Lung (tissue), 11 donors: ENCODE measurements at regions not wholly inside any gene's neighbourhood (a gene's known extent, or its start where the extent isn't known, plus 50 kb on each side); places are given as distances from the start of the nearest gene placed in this dataset.
A peak's percentile ranks its signal among the peaks of the same experiment; 100 is the strongest.

Experiments used
- ATAC-seq: fragments of 200-7000 bp; cut with Tn5 transposase; one replicate; pipeline ENCODE4 v1.9.1; 2020; ENCODE audit warnings: moderate number of reproducible peaks; ENCODE audit not compliant: insufficient read depth, low FRiP score
- DNase-seq, 3 donors: peaks; one replicate each; pipeline ENCODE4 v3.0.0-alpha.2; 2013 to 2017
- H3K27ac ChIP-seq, 2 donors: one replicate each; pipeline ENCODE4 v1.5.1; 2013; ENCODE audit warnings: mild to moderate bottlenecking in 2 of 2, moderate library complexity in 2 of 2, control low read depth in 1 of 2, inconsistent platforms in 1 of 2, low read depth in 1 of 2, low read length in 1 of 2
- H3K27me3 ChIP-seq, 3 donors: one replicate each; pipeline ENCODE4 v1.5.1; 2013; ENCODE audit warnings: low read length in 2 of 3; ENCODE audit not compliant: control insufficient read depth in 3 of 3, insufficient read depth in 3 of 3
- H3K36me3 ChIP-seq, 4 donors: one replicate each; pipeline ENCODE4 v1.5.1; 2013; ENCODE audit warnings: low read length in 4 of 4, mild to moderate bottlenecking in 1 of 4, moderate library complexity in 1 of 4; ENCODE audit not compliant: control insufficient read depth in 4 of 4, insufficient read depth in 4 of 4
- H3K4me1 ChIP-seq, 5 donors: one replicate each; pipeline ENCODE4 v1.5.1; 2013; ENCODE audit warnings: low read length in 5 of 5, mild to moderate bottlenecking in 2 of 5, moderate library complexity in 1 of 5; ENCODE audit not compliant: control insufficient read depth in 5 of 5, insufficient read depth in 5 of 5
- H3K4me3 ChIP-seq: one replicate; pipeline ENCODE4 v1.5.1; 2013; ENCODE audit warnings: mild to moderate bottlenecking, control low read depth, moderate library complexity
- H3K9ac ChIP-seq, 2 donors: one replicate each; pipeline ENCODE4 v1.5.1; 2013; ENCODE audit warnings: low read length in 2 of 2, control low read depth in 1 of 2; ENCODE audit not compliant: insufficient read depth in 1 of 2
- H3K9me3 ChIP-seq, 4 donors: one replicate each; pipeline ENCODE4 v1.5.1; 2013; ENCODE audit warnings: low read length in 3 of 4, mild to moderate bottlenecking in 1 of 4, moderate library complexity in 1 of 4; ENCODE audit not compliant: control insufficient read depth in 4 of 4, insufficient read depth in 3 of 4
- WGBS, 2 donors: extraction: QIAGEN DNeasy Blood & Tissue Kit; methylation state at CpG; one replicate each; pipeline ENCODE4 v1.1.7; 2013; 5-methylcytosine and 5-hydroxymethylcytosine counted together
- TF ChIP-seq, protein P1 (sequence below): IDR thresholded peaks from 2 replicates; pipeline ENCODE4 v1.5.1; 2012; ENCODE audit warnings: mild to moderate bottlenecking; ENCODE audit errors: control extremely low read depth, extremely low read depth
- donor health status: control.
- donor health status: control.
- donor health status: Bipolar disorder and iron deficiency.
- donor health status: healthy.
- donor health status: DM: yes; HTN: yes; CAD: no.

DNA sequence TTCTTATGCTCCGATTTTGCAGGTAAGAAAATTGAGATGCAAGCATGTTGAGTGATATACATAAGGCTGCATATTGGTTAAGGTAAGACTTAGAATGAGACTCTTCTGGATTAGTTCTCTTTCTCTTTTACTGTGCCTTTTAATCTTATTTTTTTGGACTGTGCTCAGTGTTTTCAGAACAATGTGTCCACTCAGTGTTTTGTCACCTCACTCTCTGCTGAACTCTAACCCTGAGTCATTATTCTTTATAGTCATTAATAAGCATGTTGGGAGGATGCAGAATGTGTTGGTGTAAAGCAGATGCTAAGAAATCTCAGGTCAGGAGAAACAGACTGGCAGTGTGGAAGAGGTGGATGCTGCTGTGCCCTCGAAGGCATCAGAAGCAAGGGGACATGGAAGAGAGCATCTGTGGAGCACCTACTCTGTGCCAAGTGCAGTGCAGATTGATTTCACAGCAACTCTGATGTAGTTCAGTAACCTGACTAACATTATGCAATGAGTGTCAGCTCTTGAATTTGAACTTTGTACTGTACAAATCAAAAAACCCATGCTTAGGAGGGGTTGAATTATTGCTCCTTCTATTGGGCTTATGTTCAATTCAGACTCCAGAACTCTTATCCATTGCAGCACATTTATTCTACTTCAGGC, 80.7 kb upstream of the LARGE1 start:
- no peaks in the 10 kb centered on the region for H3K4me1 ChIP-seq

GRCh38 chr22:34001701-34002466, 81.6 kb upstream of the LARGE1 start:
- no peak for ATAC-seq
- H3K27me3 ChIP-seq, result no peaks in the 10 kb centered on the region
- WGBS, 2 donors, result 72 to 78% methylated on average over 3 of the region's 3 CpGs
- DNase-seq, result no peak
- no peak overlapping the region for H3K4me3 ChIP-seq
- peaks cover 0 to 8% (median 2%) of the 10 kb centered on the region in 4 donors for H3K9me3 ChIP-seq
- H3K4me1 ChIP-seq, result no peaks in the 10 kb centered on the region
- H3K27ac ChIP-seq, result no peak overlapping the region
- H3K9ac ChIP-seq, result no peak overlapping the region
- TF ChIP-seq, protein P1, sequence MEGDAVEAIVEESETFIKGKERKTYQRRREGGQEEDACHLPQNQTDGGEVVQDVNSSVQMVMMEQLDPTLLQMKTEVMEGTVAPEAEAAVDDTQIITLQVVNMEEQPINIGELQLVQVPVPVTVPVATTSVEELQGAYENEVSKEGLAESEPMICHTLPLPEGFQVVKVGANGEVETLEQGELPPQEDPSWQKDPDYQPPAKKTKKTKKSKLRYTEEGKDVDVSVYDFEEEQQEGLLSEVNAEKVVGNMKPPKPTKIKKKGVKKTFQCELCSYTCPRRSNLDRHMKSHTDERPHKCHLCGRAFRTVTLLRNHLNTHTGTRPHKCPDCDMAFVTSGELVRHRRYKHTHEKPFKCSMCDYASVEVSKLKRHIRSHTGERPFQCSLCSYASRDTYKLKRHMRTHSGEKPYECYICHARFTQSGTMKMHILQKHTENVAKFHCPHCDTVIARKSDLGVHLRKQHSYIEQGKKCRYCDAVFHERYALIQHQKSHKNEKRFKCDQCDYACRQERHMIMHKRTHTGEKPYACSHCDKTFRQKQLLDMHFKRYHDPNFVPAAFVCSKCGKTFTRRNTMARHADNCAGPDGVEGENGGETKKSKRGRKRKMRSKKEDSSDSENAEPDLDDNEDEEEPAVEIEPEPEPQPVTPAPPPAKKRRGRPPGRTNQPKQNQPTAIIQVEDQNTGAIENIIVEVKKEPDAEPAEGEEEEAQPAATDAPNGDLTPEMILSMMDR, result no peak
- no peaks in the 10 kb centered on the region for H3K36me3 ChIP-seq

More for the DNA sequence above, 80.7 kb upstream of the LARGE1 start:
- TF ChIP-seq, protein P1, result no peak
- 83% methylated on average over 2 of the region's 2 CpGs for WGBS, 2 donors
- H3K27me3 ChIP-seq, result no peaks in the 10 kb centered on the region
- ATAC-seq, result no peak
- H3K27ac ChIP-seq, result no peak overlapping the region
- peaks cover 0 to 8% (median 2%) of the 10 kb centered on the region in 4 donors for H3K9me3 ChIP-seq
- H3K9ac ChIP-seq, result no peak overlapping the region
- no peak for DNase-seq
- H3K4me3 ChIP-seq, result no peak overlapping the region
- no peaks in the 10 kb centered on the region for H3K36me3 ChIP-seq

GRCh38 chr22:34004058-34004457, 83.8 kb upstream of the LARGE1 start:
- no peak overlapping the region for H3K27ac ChIP-seq
- no peaks in the 10 kb centered on the region for H3K36me3 ChIP-seq
- H3K4me3 ChIP-seq, result no peak overlapping the region
- TF ChIP-seq, protein P1, result no peak
- DNase-seq (peak in 1 of 3 donors; percentile 11), ATAC-seq (no peak)
- no peak overlapping the region for H3K9ac ChIP-seq
- H3K4me1 ChIP-seq, result no peaks in the 10 kb centered on the region
- 23 to 25% methylated on average over 5 of the region's 5 CpGs for WGBS, 2 donors
- no peaks in the 10 kb centered on the region for H3K27me3 ChIP-seq
- H3K9me3 ChIP-seq, result peaks cover 0 to 4% (median under 1%) of the 10 kb centered on the region in 4 donors
